HG02973 (cell line): ENCODE measurements at regions not wholly inside any gene's neighbourhood (a gene's known extent, or its start where the extent isn't known, plus 50 kb on each side); places are given as distances from the start of the nearest gene placed in this dataset.
"Not testable (repeated sequence)": the region's sequence is repeated elsewhere in the genome, so short reads cannot be mapped to it uniquely, and the experiment has no call there.

Experiments
- ATAC-seq: cut with Tn5 transposase; IDR thresholded peaks from one replicate; pipeline ENCODE4 v1.9.1; 2021; ENCODE audit warnings: moderate library complexity; ENCODE audit not compliant: unreplicated experiment

DNA sequence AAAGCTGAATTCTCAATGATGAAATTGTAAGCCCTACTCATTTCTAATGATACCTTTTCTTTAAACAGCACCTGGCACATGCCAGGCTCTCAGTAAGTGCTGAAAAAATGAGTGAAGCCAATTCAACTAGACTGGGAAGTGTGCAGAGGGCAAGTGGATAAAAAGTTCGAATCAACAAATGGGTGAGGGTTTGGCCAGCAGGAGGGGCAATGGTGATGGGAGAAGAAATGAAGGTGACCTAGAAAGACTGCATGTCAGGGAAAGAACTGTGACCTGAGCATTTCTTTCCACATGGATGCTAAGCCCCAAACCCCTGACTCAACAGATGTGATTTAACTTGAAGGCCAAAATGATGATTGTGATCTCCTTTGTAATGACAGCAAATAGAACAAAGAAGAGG, 54.6 kb downstream of the DKK1 start:
- no peak for ATAC-seq

DNA sequence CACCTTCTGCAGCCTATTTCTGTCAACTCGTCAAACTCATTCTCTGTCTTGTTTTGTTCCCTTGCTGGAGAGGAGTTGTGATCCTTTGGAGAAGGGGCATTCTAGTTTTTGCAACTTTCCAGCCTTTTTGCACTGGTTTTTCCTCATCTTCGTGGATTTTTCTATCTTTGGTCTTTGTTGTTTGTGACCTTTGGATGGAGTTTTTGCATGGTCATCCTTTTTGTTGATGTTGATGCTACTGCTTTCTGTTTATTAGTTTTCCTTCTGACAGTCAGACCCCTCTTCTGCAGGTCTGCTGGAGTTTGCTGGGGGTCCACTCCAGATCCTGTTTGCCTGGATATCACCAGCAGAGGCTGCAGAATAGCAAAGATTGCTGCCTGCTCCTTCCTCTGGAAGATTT, 60.1 kb downstream of the DKK1 start:
- ATAC-seq: not testable (repeated sequence)

DNA sequence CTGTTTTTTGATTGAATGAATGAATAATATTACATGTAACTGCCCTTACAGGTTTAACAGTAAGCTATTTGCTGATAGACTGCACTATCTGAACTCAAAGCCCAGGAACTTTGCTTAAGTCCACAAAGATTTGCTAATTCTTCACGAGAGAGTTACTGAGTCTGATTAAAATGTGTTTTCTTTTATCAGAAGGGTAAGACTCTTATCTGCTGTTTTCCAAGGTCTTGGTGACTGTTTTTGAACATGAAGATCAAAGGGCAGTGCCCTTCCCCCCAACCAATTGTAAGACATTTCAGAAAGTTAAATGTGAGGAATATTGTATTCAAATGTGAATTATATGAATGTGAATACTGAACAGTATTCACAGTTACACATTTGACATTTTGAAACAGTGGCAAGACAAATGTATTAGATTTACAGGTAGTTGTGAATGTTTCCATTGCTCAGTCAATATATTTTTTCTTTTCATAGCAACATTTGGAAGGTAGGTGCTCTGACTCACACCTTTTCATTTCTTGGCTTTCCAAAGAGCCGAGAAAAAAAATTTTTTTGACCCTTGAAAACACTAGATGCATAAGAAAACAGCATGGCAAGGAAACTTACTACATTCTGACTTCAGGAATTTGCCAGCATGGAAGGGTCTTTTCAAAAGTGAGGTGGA, 62.7 kb downstream of the DKK1 start:
- ATAC-seq: no peak

DNA sequence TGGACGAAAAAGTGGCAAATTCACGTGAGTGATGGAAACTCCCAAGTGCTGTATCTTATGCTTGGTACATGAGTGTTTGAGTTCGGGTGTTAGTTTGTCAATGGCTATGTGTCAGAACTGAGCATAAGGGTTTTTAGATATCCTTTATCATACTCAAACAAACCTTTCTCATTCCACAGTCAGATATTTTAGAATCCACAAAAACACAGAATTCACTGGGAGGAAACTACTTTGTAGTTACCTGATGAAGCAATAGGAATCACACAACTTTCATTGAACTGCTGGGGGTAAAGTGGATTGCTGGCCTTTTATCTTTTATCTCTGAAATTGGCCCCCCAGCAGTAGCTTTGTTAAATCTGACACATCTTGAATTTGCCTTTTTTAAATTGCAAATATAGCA, 64.0 kb downstream of the DKK1 start:
- ATAC-seq: no peak

DNA sequence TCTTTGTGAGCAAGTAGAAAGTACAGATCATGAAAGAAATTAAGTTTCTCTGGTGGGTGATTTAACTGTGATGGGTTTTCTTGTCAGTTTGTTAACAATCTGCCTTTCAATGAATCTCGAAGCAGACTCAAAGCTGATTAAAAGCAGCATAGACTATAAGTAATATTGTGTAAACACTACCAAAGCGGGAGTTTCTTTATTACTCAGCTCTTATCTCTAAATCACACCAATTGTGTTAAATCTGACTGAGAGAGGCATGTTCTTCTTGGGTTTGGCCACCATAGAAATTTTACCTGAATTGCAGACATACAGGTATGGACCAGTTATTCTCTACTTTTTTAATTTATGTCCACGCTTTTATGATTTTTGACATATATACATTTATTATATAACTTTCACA, 65.2 kb downstream of the DKK1 start:
- ATAC-seq: no peak

DNA sequence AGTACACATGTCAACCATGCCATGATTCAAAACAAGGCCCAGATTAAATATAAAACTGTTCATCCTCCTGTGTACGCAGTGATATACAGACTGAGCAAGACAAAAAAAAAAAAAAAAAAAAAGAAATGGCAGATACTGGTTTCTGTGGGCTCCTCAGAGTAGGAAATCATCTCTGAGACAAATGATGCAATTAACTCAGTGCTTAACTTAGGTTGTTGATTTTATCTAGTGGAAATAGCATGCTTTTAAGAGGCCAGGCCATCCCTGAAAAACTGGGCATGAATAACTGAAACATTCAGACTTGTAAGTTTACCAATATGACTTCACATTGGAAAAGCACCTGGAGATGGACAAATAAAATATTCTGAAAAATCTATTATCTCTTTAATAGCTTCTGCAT, 69.0 kb downstream of the DKK1 start:
- no peak for ATAC-seq

DNA sequence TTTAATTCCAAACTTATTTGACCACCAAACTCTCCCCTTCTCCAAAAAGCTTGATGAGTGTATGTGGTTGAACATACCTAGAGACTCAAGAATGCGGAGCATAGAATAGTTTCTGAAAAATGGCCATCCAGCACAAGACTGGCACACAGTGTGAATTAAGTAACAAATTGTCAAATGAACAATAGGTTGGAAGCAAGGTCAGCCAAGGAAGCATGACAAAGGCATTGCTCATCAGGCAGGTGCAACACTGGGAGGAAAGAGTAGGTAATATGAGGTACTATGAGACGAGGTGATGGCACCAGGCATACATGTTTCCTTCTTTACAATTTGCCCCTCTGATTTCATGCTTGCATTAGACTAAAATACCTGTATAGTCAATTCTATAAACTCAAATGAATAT, 73.7 kb downstream of the DKK1 start:
- ATAC-seq: no peak

DNA sequence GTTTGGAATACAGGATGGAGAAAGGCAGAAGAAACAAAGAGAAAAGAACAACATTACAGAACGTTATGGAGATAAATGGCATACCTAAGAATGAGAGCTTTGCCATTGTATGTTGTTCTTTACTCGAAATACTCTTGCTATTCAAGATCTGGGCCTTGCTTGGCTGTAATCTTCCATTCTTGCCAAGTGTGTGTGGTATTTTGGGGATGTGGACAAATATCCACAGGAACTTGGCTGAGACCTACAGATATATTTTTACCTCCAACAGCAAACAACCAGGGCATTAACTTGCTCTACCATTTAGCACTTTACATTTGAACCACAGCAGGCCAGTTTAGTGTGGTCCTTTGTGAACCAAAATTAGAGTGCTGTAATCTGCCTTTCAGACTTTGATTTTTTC, 76.3 kb downstream of the DKK1 start:
- no peak for ATAC-seq

DNA sequence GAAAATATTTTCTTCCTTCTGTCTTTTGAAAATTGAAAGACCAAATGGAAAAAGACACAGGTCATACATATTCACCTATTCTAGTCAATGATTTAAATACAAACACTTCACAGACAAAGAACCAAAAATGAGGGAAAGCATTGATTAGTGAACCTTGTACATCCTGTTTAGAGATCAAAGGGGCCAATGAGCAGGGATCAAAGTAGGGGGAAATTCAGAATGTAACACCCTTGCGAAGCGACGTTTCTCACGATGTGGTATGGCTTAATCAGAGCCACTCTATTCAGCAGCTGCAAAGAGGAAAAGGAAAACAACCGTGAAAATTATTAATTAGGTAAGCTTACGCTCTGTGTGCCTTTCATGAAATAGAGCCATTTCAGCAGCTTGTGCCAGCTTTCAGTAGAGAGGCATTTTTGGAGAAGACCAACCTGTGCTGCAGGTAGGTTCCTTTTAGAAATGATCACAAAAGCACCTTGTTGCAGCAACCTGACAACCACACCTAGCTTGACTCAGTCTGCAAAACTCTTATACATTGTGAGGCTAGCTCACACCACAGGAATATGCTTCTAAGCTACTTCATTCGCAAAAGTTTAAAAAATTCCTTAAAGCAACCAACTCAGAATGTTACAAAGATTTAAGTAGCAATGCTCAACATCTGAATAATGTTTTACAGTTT, 78.0 kb downstream of the DKK1 start:
- no peak for ATAC-seq

DNA sequence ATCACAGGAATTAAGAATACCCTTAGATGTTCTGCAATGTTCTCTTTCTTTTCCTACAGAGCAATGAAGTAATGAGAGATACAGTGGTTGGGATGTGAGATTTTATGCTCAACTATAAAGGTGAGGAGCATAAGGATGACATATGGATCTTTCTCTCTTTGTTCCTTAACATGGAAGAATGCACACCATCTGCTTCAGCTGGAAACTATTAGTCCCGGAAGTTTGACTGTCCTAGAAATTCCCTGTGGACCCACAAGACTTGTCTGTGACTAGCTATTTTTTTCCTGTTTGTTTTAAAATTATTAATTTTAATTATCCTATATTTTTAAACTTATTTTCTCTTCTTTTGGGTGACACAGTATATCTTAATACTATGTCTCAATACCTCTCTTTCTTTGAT, 80.2 kb downstream of the DKK1 start:
- ATAC-seq: no peak

DNA sequence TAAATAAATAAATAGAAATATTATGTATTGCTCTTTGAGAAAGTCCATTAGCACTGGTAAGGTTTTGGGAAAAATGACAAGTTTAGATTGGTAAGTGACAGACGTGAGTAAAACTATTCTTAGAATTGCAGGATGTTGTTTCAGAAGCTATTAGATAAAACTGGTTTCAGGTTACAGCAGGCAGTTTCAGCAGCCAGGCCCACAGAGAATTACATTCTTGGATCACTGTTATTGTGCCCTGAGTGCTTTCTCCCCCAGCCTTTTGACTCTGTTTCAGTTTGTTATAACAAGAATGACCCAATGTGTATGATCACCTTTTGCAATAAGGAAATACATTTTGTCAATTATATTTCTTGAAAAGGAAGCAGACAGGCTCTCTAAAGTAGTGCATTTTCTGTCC, 86.5 kb downstream of the DKK1 start:
- ATAC-seq: no peak

DNA sequence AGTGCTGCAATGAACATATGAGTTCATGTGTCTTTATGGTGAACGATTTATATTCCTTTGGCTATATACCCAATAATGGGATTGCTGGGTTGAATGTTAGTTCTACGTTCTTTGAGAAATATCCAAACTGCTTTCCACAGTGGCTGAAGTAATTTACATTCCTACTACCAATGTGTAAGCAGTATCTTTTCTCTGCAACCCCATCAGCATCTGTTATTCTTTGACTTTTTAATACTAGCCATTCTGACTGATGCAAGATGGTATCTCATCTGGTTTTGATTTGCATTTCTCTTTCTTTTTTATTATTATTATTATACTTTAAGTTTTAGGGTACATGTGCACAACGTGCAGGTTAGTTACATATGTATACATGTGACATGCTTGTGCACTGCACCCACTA, 89.7 kb downstream of the DKK1 start:
- ATAC-seq: not testable (repeated sequence)

DNA sequence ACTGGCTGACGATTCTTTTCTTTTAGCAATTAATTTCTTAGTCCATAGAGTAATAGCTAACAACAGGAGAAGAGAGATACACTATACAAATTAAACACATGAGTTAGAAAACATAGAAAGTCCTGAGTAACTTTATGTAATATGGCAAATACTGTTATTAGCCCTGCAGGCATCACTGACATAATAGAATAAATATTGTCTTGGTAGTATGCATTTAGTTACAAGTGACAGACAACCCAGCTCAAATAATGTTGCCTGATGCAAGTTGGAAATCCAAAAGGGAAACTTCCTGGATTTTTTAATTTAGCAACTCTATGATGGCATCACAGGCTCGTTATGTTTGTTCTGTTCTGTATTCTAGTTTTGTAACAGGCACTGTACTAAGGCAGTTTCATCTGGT, 95.1 kb downstream of the DKK1 start:
- no peak for ATAC-seq

DNA sequence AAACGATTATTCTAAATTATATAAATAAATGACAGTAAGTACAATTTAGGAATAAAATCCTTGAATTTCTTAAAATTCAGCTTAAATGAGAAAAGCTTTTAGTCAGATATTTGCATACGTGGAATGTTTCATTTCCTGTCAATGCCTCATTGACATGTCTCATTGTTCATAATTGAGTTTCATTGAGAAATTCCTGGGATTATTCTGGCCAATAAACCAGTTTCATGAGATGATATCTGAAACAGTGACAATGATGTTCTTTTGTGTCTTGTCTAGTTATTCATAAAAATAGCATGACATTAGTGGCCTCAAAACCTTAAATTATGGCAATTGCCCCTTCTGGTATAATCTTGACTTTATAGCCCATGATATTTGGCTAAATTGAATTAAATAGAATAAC, 95.8 kb downstream of the DKK1 start:
- ATAC-seq: no peak

DNA sequence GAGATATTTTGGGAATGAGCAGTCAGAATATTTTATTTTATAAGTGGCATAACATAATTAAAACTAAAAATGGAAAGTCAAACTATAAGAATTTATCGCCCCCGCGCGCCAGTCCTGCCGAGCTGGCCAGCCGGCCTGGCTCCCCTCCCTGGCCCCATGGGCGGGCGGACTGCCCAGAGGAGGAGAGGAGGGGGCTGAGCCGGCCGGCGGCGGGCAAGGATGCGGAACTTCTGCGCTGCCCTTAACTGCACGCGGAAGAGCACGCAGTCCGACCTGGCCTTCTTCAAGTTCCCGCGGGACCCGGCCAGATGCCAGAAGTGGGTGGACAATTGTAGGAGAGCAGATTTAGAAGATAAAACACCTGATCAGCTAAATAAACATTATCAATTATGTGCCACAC, 96.8 kb downstream of the DKK1 start:
- ATAC-seq: no peak

DNA sequence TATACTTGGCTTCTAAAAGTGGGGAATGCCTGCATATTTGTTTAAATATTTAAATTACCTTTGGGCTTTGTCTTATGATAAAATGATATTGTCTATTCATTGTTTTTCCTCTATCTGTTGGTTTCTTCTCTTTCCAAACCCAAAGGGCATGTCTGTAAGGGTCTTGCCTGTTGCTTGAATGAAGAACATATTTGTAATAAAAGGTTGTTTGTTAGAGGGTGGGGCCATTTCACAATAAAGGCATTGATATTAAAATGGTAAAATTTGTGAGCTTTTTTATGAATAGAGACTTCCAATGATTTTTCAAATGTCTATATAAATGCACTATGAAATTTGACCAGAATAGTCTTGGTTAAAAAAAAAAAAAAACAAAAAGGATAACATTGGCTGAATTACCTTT, 105.2 kb downstream of the DKK1 start:
- no peak for ATAC-seq

DNA sequence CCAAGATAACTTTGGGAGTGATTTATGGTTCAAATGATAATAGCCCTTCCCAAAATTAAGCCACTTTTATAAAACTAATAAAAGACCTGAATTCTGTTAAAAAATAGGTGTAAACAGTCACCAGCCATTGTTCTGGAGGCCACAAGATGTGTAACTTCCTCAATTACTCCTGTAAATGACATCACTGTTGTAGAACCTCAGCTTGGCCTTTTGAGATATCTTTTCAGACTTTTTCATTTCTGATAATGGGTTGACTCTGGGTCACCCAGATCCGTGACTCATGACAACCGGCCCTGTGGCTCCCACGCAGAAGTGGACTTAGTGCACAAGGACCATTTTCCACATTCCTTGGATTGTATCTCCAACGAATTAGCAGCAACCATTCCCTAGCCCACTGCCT, 106.6 kb downstream of the DKK1 start:
- no peak for ATAC-seq

DNA sequence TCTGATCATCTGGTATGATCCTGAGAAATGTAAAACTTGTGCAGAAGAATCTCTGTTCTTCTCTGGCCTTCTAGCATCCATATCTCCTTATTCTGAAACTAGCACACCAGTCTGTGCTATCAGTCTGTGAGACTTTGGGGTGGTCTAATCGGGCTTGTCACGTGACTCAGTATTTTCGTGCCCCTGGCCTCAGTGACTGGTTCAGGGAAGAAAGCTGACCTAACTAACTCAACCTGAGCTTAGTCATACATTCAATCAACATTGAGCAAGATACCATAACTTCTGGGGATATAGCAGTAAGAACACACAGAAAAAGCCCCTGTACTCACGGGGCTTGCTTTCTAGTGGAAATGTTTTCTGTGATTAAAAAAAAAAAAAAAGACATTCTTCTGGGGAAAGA, 109.3 kb downstream of the DKK1 start:
- no peak for ATAC-seq

DNA sequence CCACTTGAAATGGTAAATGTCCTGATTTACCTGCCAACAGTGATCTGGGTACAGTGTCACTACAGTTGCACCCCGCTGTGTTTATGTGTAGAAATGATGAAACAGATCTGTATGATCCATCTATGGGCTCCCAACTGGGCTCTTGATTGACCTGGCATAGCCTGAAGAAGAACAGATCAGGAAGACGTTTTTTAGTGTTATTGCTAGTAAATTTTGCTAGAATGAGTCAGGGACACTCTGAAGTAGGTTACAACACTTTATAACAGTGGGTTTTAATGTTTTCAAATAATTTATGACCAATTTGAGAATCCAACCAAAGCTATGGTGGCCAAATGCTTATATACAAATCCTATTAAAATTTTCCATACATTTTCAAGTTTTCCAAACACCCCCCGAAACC, 110.3 kb downstream of the DKK1 start:
- ATAC-seq: no peak

DNA sequence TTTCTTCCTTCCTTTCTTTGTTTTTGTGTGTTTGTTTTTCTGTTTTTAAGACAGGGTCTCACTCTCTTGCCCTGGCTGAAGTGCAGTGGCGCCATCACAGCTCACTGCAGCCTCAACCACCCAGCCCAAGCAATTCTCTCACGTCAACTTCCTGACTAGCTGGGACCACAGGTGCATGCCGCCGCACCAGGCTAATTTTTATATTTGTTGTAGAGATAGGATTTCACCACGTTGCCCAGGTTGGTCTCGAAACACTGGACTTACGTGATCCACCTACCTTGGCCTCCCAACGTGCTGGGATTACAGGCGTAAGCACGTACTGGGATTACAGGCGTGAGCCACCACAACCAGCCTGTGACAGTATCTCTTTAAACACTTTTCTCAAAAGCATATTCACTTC, 120.7 kb downstream of the DKK1 start:
- ATAC-seq: no peak

DNA sequence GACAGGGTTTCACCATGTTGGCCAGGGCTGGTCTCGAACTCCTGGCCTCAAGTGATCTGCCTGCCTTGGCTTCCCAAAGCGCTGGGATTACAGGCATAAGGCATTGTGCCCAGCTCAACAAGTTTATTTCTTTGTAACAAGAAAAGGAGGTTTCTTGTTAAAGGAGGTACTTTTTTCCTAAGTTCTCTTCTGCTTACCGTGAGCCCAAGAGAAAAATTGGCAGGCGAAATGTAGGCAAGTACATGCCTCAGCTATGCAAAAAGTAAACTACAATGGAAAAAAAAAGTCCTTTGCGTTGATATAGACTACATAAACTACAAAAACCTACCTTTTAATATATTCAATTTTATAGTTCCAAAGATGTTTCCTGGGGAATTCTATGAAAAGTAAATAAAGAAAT, 122.6 kb downstream of the DKK1 start:
- no peak for ATAC-seq

DNA sequence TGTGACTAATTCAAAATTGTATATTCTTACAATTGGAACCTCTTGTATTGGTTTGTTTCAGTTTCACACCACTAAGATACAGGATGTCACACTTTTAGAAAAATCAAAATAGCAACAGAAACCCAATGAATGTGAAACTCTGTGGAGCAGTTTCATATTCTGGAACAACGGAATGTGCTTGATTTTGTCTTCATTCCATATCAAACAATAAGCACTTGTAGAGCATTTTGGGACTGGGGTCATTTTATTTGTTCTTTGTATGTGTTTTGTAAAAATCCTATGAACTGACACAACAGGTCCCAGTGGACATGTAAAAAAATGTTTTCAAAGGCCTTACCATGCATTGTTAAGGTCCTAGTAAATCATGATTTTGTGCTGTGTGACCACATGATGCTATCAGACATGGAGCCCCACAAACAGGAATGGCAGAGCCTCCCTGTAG, 123.1 kb downstream of the DKK1 start:
- peak; percentile 84 for ATAC-seq

DNA sequence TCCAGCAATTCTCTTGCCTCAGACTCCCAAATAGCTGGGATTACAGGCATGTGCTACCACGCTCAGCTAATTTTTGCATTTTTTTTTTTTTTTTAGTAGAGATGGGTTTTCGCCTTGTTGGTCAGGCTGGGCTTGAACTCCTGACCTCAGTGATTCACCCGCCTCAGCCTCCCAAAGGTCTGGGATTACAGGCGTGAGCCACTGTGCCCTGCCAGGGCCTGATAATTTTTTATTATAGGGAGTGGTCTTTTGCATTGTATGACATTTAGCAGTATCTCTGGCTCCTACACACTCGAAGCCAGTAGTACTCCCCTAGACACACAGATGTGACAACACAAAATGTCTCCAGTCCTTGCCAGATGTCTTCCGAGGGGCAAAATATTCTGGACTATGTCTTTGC, 124.0 kb downstream of the DKK1 start:
- ATAC-seq: no peak
